Panc1 (cell line): ENCODE measurements at regions not wholly inside any gene's neighbourhood (a gene's known extent, or its start where the extent isn't known, plus 50 kb on each side); places are given as distances from the start of the nearest gene placed in this dataset.

Experiments
- ATAC-seq: fragments of 200-7000 bp; cut with Tn5 transposase; 2 replicates; pipeline ENCODE4 v1.9.1; 2020; ENCODE audit warnings: mild to moderate bottlenecking, moderate library complexity
- BruUV-seq: library from RNA; stranded (reverse); fragments of 400-500 nt; replicated peaks from 2 replicates; lab custom pipeline; 2021; lab: Mats Ljungman, UMichigan
- CTCF ChIA-PET: fragments of 300-600 bp; sonication (Branson Sonifier 250); formaldehyde crosslinking; loops from one replicate; lab custom pipeline; 2022; ENCODE audit warnings: antibody characterized with exemption; lab: Charles Lee
- POLR2A ChIA-PET: fragments of 300-600 bp; sonication (Branson Sonifier 250); formaldehyde crosslinking; loops from one replicate; lab custom pipeline; 2022; ENCODE audit warnings: antibody characterized with exemption; lab: Charles Lee
- DNase-seq: peaks from one replicate; pipeline ENCODE4 v3.0.0-alpha.2; 2010; ENCODE audit warnings: low read depth, low spot score
- H3K27ac ChIP-seq: 2 replicates; pipeline ENCODE4 v1.5.1; 2011; ENCODE audit warnings: mild to moderate bottlenecking, low read length, inconsistent platforms
- H3K27me3 ChIP-seq: fragments of 200-500 bp; sonication (Bioruptor generic); 2 replicates; pipeline ENCODE4 v1.6.0; 2014; ENCODE audit warnings: low read length, inconsistent platforms; ENCODE audit not compliant: control insufficient read depth, insufficient read depth
- H3K36me3 ChIP-seq: fragments of 200-500 bp; sonication (Bioruptor generic); 2 replicates; pipeline ENCODE4 v1.5.1; 2014; ENCODE audit warnings: inconsistent platforms, mild to moderate bottlenecking, low read length, moderate library complexity; ENCODE audit not compliant: control insufficient read depth, insufficient read depth
- H3K4me1 ChIP-seq: 2 replicates; pipeline ENCODE4 v1.5.1; 2011; ENCODE audit warnings: inconsistent platforms, mild to moderate bottlenecking, low read length, moderate library complexity; ENCODE audit not compliant: control insufficient read depth, insufficient read depth
- H3K4me3 ChIP-seq, 2 experiments: 2 replicates each; pipeline ENCODE4 v1.5.1; 2011 to 2012; ENCODE audit warnings: low read depth in 2 of 2, low read length in 2 of 2, mild to moderate bottlenecking in 2 of 2, inconsistent platforms in 1 of 2, moderate library complexity in 1 of 2
- H3K9me3 ChIP-seq: fragments of 200-500 bp; sonication (Bioruptor generic); 2 replicates; pipeline ENCODE4 v1.5.1; 2014; ENCODE audit warnings: low read depth, mild to moderate bottlenecking, inconsistent platforms, low read length, moderate library complexity; ENCODE audit not compliant: control insufficient read depth, insufficient read depth
- POLR2AphosphoS5 ChIP-seq: IDR thresholded peaks from 2 replicates; pipeline ENCODE4 v1.6.1; 2012; ENCODE audit warnings: mild to moderate bottlenecking, low read depth, low read length, moderate library complexity
- SIN3A ChIP-seq: IDR thresholded peaks from 2 replicates; pipeline ENCODE4 v1.6.1; 2012; ENCODE audit warnings: low read depth, mild to moderate bottlenecking, low read length, moderate library complexity, borderline replicate concordance; ENCODE audit not compliant: insufficient read depth
- TCF7L2 ChIP-seq: IDR thresholded peaks from 2 replicates; pipeline ENCODE4 v1.6.1; 2011; ENCODE audit warnings: mild to moderate bottlenecking, low read depth, low read length, inconsistent platforms
- in situ Hi-C: cut with HindIII; loops from 2 replicates; pipeline ENCODE4 v1.10.0; 2016; ENCODE audit warnings: low sequenced_read_pairs, low pct_unique_long_range_greater_than_20kb
- intact Hi-C: fragments of 100-400 bp; cut with micrococcal nuclease; formaldehyde crosslinking; loops from one replicate; pipeline ENCODE4 v1.10.0; 2022; ENCODE audit not compliant: unreplicated experiment
- TF ChIP-seq, protein P1 (sequence below), 2 experiments: IDR thresholded peaks; 2 replicates each; pipeline ENCODE4 v1.6.1; 2011 to 2012; ENCODE audit warnings: low read depth in 2 of 2, control low read depth in 1 of 2, low read length in 1 of 2, mild to moderate bottlenecking in 1 of 2, moderate library complexity in 1 of 2; ENCODE audit not compliant: insufficient read depth in 1 of 2
- TF ChIP-seq, protein P2 (sequence below): fragments of 450-650 bp; IDR thresholded peaks from 2 replicates; pipeline ENCODE4 v1.5.1; 2017; ENCODE audit warnings: mild to moderate bottlenecking

- H3K9me3 ChIP-seq: no peaks in the 10 kb centered on the region
- POLR2A ChIA-PET: no interaction called here
- DNase-seq: no peak
- ATAC-seq: no peak
- no peaks in the 10 kb centered on the region for H3K36me3 ChIP-seq
- H3K4me1 ChIP-seq: no peaks in the 10 kb centered on the region
- CTCF ChIA-PET: no interaction called here
- H3K27ac ChIP-seq: no peak overlapping the region
- in situ Hi-C loops: no loop called here
- no TSS peak for BruUV-seq
- intact Hi-C loops: no loop called here
- TF ChIP-seq TCF7L2 (no peak), SIN3A (no peak), POLR2AphosphoS5 (no peak)
- TF ChIP-seq, protein P1, sequence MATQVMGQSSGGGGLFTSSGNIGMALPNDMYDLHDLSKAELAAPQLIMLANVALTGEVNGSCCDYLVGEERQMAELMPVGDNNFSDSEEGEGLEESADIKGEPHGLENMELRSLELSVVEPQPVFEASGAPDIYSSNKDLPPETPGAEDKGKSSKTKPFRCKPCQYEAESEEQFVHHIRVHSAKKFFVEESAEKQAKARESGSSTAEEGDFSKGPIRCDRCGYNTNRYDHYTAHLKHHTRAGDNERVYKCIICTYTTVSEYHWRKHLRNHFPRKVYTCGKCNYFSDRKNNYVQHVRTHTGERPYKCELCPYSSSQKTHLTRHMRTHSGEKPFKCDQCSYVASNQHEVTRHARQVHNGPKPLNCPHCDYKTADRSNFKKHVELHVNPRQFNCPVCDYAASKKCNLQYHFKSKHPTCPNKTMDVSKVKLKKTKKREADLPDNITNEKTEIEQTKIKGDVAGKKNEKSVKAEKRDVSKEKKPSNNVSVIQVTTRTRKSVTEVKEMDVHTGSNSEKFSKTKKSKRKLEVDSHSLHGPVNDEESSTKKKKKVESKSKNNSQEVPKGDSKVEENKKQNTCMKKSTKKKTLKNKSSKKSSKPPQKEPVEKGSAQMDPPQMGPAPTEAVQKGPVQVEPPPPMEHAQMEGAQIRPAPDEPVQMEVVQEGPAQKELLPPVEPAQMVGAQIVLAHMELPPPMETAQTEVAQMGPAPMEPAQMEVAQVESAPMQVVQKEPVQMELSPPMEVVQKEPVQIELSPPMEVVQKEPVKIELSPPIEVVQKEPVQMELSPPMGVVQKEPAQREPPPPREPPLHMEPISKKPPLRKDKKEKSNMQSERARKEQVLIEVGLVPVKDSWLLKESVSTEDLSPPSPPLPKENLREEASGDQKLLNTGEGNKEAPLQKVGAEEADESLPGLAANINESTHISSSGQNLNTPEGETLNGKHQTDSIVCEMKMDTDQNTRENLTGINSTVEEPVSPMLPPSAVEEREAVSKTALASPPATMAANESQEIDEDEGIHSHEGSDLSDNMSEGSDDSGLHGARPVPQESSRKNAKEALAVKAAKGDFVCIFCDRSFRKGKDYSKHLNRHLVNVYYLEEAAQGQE (IDR thresholded peaks at IDR 0.05; ENCODE audit: insufficient read depth in 1 of 2, low read depth in 2 of 2, low read length in 1 of 2): no peak
- TF ChIP-seq, protein P2, sequence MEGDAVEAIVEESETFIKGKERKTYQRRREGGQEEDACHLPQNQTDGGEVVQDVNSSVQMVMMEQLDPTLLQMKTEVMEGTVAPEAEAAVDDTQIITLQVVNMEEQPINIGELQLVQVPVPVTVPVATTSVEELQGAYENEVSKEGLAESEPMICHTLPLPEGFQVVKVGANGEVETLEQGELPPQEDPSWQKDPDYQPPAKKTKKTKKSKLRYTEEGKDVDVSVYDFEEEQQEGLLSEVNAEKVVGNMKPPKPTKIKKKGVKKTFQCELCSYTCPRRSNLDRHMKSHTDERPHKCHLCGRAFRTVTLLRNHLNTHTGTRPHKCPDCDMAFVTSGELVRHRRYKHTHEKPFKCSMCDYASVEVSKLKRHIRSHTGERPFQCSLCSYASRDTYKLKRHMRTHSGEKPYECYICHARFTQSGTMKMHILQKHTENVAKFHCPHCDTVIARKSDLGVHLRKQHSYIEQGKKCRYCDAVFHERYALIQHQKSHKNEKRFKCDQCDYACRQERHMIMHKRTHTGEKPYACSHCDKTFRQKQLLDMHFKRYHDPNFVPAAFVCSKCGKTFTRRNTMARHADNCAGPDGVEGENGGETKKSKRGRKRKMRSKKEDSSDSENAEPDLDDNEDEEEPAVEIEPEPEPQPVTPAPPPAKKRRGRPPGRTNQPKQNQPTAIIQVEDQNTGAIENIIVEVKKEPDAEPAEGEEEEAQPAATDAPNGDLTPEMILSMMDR: no peak
- H3K27me3 ChIP-seq: no peaks in the 10 kb centered on the region
- H3K4me3 ChIP-seq: no peak overlapping the region
These were observed 51.2 kb upstream of the NRP1 start for GRCh38 chr10:33385686-33386085.

DNA sequence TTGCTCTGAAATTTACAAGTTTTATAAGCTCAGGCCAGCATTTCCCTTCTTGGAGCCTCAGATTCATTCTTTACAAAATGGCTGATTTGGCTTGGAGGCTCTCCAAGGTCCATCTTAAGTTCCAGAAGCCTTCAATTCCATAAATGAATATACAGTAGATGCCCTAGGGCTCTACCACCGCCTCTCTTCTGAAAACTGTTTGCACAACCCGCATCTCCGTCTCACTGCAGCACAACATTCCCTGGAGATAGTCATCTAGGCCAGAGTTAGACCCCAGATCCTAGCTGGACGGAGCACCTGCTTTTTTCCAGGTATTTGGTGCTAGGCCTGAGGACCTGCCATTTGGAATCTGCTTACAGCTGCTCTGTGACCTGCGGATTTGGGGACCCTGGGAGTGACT is 50.5 kb upstream of the NRP1 start:
- in situ Hi-C loops: no loop called here
- Histone ChIP-seq H3K36me3 (no peaks in the 10 kb centered on the region), H3K27me3 (no peaks in the 10 kb centered on the region), H3K4me3 (no peak overlapping the region), H3K9me3 (no peaks in the 10 kb centered on the region), H3K27ac (no peak overlapping the region), H3K4me1 (no peaks in the 10 kb centered on the region)
- intact Hi-C loops: no loop called here
- POLR2A ChIA-PET: no interaction called here
- TF ChIP-seq SIN3A (no peak), POLR2AphosphoS5 (no peak), TCF7L2 (no peak)
- TF ChIP-seq, protein P2: no peak
- TF ChIP-seq, protein P1 (IDR thresholded peaks at IDR 0.05; ENCODE audit: insufficient read depth in 1 of 2, low read depth in 2 of 2, low read length in 1 of 2): no peak
- CTCF ChIA-PET: no interaction called here
- ATAC-seq (no peak), DNase-seq (no peak)
- BruUV-seq: no TSS peak
